ENCODE measurements at regions not wholly inside any gene's neighbourhood (a gene's known extent, or its start where the extent isn't known, plus 50 kb on each side); places are given as distances from the start of the nearest gene placed in this dataset.

GRCh38 chr11:95501761-95502266 is 270.8 kb upstream of the SESN3 start:
- no peak for TF ChIP-seq CTCF (IDR thresholded peaks at IDR 0.05)
- no peak for TF ChIP-seq POLR2A (IDR thresholded peaks at IDR 0.05)
